ENCODE measurements at regions not wholly inside any gene's neighbourhood (a gene's known extent, or its start where the extent isn't known, plus 50 kb on each side); places are given as distances from the start of the nearest gene placed in this dataset.

DNA sequence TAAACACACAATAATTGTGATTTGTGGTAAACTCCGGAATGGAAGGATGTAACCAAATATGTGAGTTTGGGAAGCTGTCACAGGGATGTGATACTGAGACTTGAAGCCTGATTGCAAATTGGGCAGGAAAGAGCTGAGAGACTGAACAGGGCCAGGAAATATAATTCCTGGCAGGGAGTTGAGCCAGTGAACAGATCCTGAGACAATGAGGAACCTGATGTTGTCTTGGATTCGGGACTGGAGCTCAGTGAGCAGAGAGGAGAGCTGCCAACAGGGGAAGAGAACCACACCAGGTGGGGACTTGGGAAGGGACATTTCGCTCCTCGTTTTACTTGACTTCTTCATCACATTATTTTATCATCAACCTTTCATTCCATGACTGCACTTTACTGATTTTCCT, 386.0 kb downstream of the TLL1 start:
- Histone ChIP-seq H3K9me1 (ENCODE audit: insufficient read depth, low read length) (no peaks in the 10 kb centered on the region), H4K8ac (ENCODE audit: low read depth in 2 of 2, low read length in 2 of 2) (no peak overlapping the region), H3K27me3 (ENCODE audit: control insufficient read depth, insufficient read depth, low read length) (no peaks in the 10 kb centered on the region), H2AFZ (replicated peaks; ENCODE audit: low read length, poor library complexity) (no peak overlapping the region), H2BK20ac (ENCODE audit: low read depth, low read length) (no peak overlapping the region), H3K27ac (ENCODE audit: insufficient read depth, low read length) (no peak overlapping the region), H4K91ac (ENCODE audit: insufficient read depth, low read depth, low read length) (no peak overlapping the region), H3K18ac (ENCODE audit: low read depth, low read length) (no peak overlapping the region), H3K36me3 (ENCODE audit: control insufficient read depth, insufficient read depth, low read length) (no peaks in the 10 kb centered on the region), H3K4me3 (ENCODE audit: insufficient read depth, low read depth, low read length) (no peak overlapping the region), H3K79me1 (ENCODE audit: low read depth in 1 of 2, low read length in 2 of 2) (no peaks in the 10 kb centered on the region), H3K9ac (ENCODE audit: low read depth, low read length) (no peak overlapping the region), H4K20me1 (ENCODE audit: insufficient read depth, low read length) (no peaks in the 10 kb centered on the region), H3K9me3 (ENCODE audit: control insufficient read depth, insufficient read depth, low read length) (peaks cover 4% of the 10 kb centered on the region; the same call in 1 of the 2 replicates), H3K4ac (ENCODE audit: low read depth, low read length) (no peak overlapping the region), H3K23ac (ENCODE audit: low read depth, low read length) (no peak overlapping the region), H3K56ac (ENCODE audit: extremely low read depth, insufficient read depth, low read length) (no peak overlapping the region), H2BK5ac (ENCODE audit: low read depth, low read length, poor library complexity, severe bottlenecking) (no peak overlapping the region), H3K14ac (replicated peaks; ENCODE audit: low read depth, low read length) (no peak overlapping the region), H2AK9ac (replicated peaks; ENCODE audit: low read depth, low read length, poor library complexity) (no peak overlapping the region), H2AK5ac (ENCODE audit: low read depth, low read length) (no peak overlapping the region), H3K4me1 (ENCODE audit: control insufficient read depth, insufficient read depth, low read length) (no peaks in the 10 kb centered on the region), H3K4me2 (ENCODE audit: low read depth, low read length) (no peak overlapping the region), H4K5ac (ENCODE audit: low read depth, low read length) (no peak overlapping the region), H2BK15ac (ENCODE audit: low read depth, low read length) (no peak overlapping the region), H2BK120ac (ENCODE audit: low read depth, low read length) (no peak overlapping the region)
- intact Hi-C loops (cut with micrococcal nuclease): no loop called here
- DNase-seq (no peak), ATAC-seq (ENCODE audit: low read depth) (no peak)
- in situ Hi-C loops (cut with MboI; ENCODE audit: low sequenced_read_pairs): no loop called here
- BruUV-seq (replicated peaks): no TSS peak
- CTCF ChIA-PET: no interaction called here
- dilution Hi-C loops (cut with HindIII; ENCODE audit: low sequenced_read_pairs, unreplicated experiment): no loop called here
- POLR2A ChIA-PET (ENCODE audit: unreplicated experiment): no interaction called here
- no CpG with 5 or more reads among the region's 4 CpGs for WGBS, 2 experiments (ENCODE audit: extremely low coverage in 2 of 2, insufficient read length in 1 of 2)
- no peak for TF ChIP-seq BHLHE40 (IDR thresholded peaks at IDR 0.05; ENCODE audit: low read depth, low read length)
- TF ChIP-seq RAD21 (IDR thresholded peaks at IDR 0.05; ENCODE audit: low read length): no peak
- no peak for TF ChIP-seq RFX5 (IDR thresholded peaks at IDR 0.05; ENCODE audit: low read depth, low read length)
- TF ChIP-seq, protein P1, sequence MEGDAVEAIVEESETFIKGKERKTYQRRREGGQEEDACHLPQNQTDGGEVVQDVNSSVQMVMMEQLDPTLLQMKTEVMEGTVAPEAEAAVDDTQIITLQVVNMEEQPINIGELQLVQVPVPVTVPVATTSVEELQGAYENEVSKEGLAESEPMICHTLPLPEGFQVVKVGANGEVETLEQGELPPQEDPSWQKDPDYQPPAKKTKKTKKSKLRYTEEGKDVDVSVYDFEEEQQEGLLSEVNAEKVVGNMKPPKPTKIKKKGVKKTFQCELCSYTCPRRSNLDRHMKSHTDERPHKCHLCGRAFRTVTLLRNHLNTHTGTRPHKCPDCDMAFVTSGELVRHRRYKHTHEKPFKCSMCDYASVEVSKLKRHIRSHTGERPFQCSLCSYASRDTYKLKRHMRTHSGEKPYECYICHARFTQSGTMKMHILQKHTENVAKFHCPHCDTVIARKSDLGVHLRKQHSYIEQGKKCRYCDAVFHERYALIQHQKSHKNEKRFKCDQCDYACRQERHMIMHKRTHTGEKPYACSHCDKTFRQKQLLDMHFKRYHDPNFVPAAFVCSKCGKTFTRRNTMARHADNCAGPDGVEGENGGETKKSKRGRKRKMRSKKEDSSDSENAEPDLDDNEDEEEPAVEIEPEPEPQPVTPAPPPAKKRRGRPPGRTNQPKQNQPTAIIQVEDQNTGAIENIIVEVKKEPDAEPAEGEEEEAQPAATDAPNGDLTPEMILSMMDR (conservative IDR thresholded peaks at IDR 0.05; ENCODE audit: low read depth, low read length): no peak
- no peak for TF ChIP-seq NFE2L2 (IDR thresholded peaks at IDR 0.05; ENCODE audit: low read depth, low read length)
- no peak for TF ChIP-seq POLR2A (IDR thresholded peaks at IDR 0.05; ENCODE audit: low read depth, low read length)
- TF ChIP-seq CHD1 (IDR thresholded peaks at IDR 0.05; ENCODE audit: low read depth, low read length): no peak
- TF ChIP-seq FOS (IDR thresholded peaks at IDR 0.05; ENCODE audit: low read depth, low read length): no peak
- TF ChIP-seq MXI1 (IDR thresholded peaks at IDR 0.05; ENCODE audit: borderline replicate concordance, low read depth, low read length): no peak
- no peak for TF ChIP-seq CEBPB (IDR thresholded peaks at IDR 0.05; ENCODE audit: low read depth, low read length)
- TF ChIP-seq MAZ (IDR thresholded peaks at IDR 0.05; ENCODE audit: borderline replicate concordance, low read depth, low read length): no peak
- TF ChIP-seq, protein P2, sequence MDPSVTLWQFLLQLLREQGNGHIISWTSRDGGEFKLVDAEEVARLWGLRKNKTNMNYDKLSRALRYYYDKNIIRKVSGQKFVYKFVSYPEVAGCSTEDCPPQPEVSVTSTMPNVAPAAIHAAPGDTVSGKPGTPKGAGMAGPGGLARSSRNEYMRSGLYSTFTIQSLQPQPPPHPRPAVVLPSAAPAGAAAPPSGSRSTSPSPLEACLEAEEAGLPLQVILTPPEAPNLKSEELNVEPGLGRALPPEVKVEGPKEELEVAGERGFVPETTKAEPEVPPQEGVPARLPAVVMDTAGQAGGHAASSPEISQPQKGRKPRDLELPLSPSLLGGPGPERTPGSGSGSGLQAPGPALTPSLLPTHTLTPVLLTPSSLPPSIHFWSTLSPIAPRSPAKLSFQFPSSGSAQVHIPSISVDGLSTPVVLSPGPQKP (IDR thresholded peaks at IDR 0.05; ENCODE audit: borderline replicate concordance, low read depth, low read length): no peak
- TF ChIP-seq RCOR1 (IDR thresholded peaks at IDR 0.05; ENCODE audit: insufficient replicate concordance, low read length): no peak
- TF ChIP-seq SMC3 (IDR thresholded peaks at IDR 0.05; ENCODE audit: low read depth, low read length): no peak

Data from IMR-90 (cell line).